ENCODE measurements at regions not wholly inside any gene's neighbourhood (a gene's known extent, or its start where the extent isn't known, plus 50 kb on each side); places are given as distances from the start of the nearest gene placed in this dataset.

- H3K56ac ChIP-seq (replicated peaks; ENCODE audit: insufficient read length, low read depth, low read length) = no peak overlapping the region
- H3K27ac ChIP-seq (ENCODE audit: low read depth, low read length) = no peak overlapping the region
- H3K4ac ChIP-seq (replicated peaks; ENCODE audit: insufficient read length, low read depth, low read length) = no peak overlapping the region
- no peak overlapping the region for H3K4me3 ChIP-seq (ENCODE audit: extremely low read depth in 1 of 4, insufficient read depth in 2 of 4, low read depth in 3 of 4, low read length in 4 of 4)
- H3K23ac ChIP-seq (ENCODE audit: insufficient read length) = no peak overlapping the region
- ChIA-PET CTCF (ENCODE audit: partially characterized antibody) (no interaction called here), POLR2A (ENCODE audit: partially characterized antibody) (no interaction called here)
- H3K79me2 ChIP-seq (ENCODE audit: control insufficient read depth in 1 of 2, insufficient read depth in 2 of 2, low read length in 2 of 2) = no peaks in the 10 kb centered on the region
- TF ChIP-seq BACH1 (IDR thresholded peaks at IDR 0.05; ENCODE audit: low read length) = no peak
- FAIRE-seq (no peak), DNase-seq (ENCODE audit: low read depth in 1 of 2, low spot score in 2 of 2) (no peak)
- H2BK120ac ChIP-seq (replicated peaks; ENCODE audit: low read depth, low read length) = no peak overlapping the region
- H3K79me1 ChIP-seq (ENCODE audit: low read depth, low read length) = no peaks in the 10 kb centered on the region
- no peak overlapping the region for H3K14ac ChIP-seq (ENCODE audit: insufficient read length)
- no peak overlapping the region for H2AFZ ChIP-seq (ENCODE audit: low read length)
- no peak overlapping the region for H2BK12ac ChIP-seq (ENCODE audit: low read depth, low read length)
- WGBS, 2 experiments (ENCODE audit: extremely low coverage in 1 of 2, insufficient coverage in 1 of 2, insufficient read length in 1 of 2, insufficient replicate concordance in 2 of 2, low coverage in 1 of 2, low lambda C conversion rate in 2 of 2, missing lambda C conversion rate in 1 of 2) = 94% methylated on average over 5 of the region's 5 CpGs; no CpG with 5 or more reads in 1 of the 2 experiments
- no peak overlapping the region for H4K5ac ChIP-seq (ENCODE audit: insufficient read length, low read depth, low read length)
- no peak overlapping the region for H4K91ac ChIP-seq (replicated peaks; ENCODE audit: insufficient read length, low read length)
- H4K20me1 ChIP-seq (replicated peaks in 1 of 2; ENCODE audit: control insufficient read depth in 1 of 2, insufficient read depth in 2 of 2, low read length in 2 of 2) = no peaks in the 10 kb centered on the region
- H3K27me3 ChIP-seq (replicated peaks in 1 of 4; ENCODE audit: control insufficient read depth in 3 of 4, extremely low read depth in 1 of 4, insufficient read depth in 3 of 4, low read length in 3 of 4) = no peaks in the 10 kb centered on the region
- H3K9ac ChIP-seq (replicated peaks in 1 of 4; ENCODE audit: extremely low read depth in 1 of 4, low read depth in 3 of 4, low read length in 3 of 4) = no peak overlapping the region
- no peak overlapping the region for H4K8ac ChIP-seq (ENCODE audit: extremely low read depth, insufficient read depth, low read length)
- H3K9me3 ChIP-seq (ENCODE audit: insufficient read depth in 2 of 2, low read depth in 1 of 2, low read length in 1 of 2) = 0 out of 4 replicates have a peak, but pooled peaks cover 0 to 3% of the 10 kb centered on the region in 2 experiments
- no peak overlapping the region for H2BK20ac ChIP-seq (ENCODE audit: low read length)
- no peaks in the 10 kb centered on the region for H3K36me3 ChIP-seq (ENCODE audit: control insufficient read depth in 2 of 4, insufficient read depth in 4 of 4, low read length in 3 of 4)
- no peaks in the 10 kb centered on the region for H3K4me1 ChIP-seq (replicated peaks in 1 of 4; ENCODE audit: control insufficient read depth in 3 of 4, insufficient read depth in 4 of 4, low read length in 3 of 4)
- no peak overlapping the region for H2BK15ac ChIP-seq (ENCODE audit: low read length)
- H3K4me2 ChIP-seq (ENCODE audit: insufficient read depth in 1 of 2, low read depth in 2 of 2, low read length in 2 of 2) = no peak overlapping the region
- no peak overlapping the region for H3K18ac ChIP-seq (ENCODE audit: extremely low read depth, low read length)
- H2BK5ac ChIP-seq (ENCODE audit: low read depth, low read length) = no peak overlapping the region
- no peak overlapping the region for H2AK5ac ChIP-seq (ENCODE audit: low read depth, low read length)
- H3K23me2 ChIP-seq (ENCODE audit: low read depth, low read length) = no peaks in the 10 kb centered on the region
These were observed 77.2 kb upstream of the ARSJ start for GRCh38 chr4:114056599-114056998.

All from H1 (cell line).